BJ (cell line): ENCODE measurements at regions not wholly inside any gene's neighbourhood (a gene's known extent, or its start where the extent isn't known, plus 50 kb on each side); places are given as distances from the start of the nearest gene placed in this dataset.

Experiments used
- CTCF ChIA-PET: fragments of 350-600 bp; formaldehyde crosslinking; extraction: SDS; loops from one replicate; lab custom pipeline; 2021; ENCODE audit warnings: antibody characterized with exemption, inconsistent platforms; lab: Yijun Ruan, JAX
- POLR2A ChIA-PET: fragments of 300-600 bp; sonication (Branson Sonifier 250); formaldehyde crosslinking; extraction: SDS; loops from one replicate; lab custom pipeline; 2021; ENCODE audit warnings: antibody characterized with exemption; lab: Charles Lee
- DNase-seq: peaks from one replicate; pipeline ENCODE4 v3.0.0-alpha.2; 2011; ENCODE audit warnings: low read depth
- H3K27me3 ChIP-seq: 2 replicates; pipeline ENCODE4 v1.6.0; 2011; ENCODE audit warnings: low read length; ENCODE audit not compliant: control insufficient read depth, insufficient read depth
- H3K36me3 ChIP-seq: 2 replicates; pipeline ENCODE4 v1.5.1; 2011; ENCODE audit warnings: low read length; ENCODE audit not compliant: control insufficient read depth, insufficient read depth
- H3K4me3 ChIP-seq: 2 replicates; pipeline ENCODE4 v1.5.1; 2011; ENCODE audit warnings: low read depth, mild to moderate bottlenecking, control low read depth, low read length
- TF ChIP-seq, protein P1 (sequence below): IDR thresholded peaks from 2 replicates; pipeline ENCODE4 v1.5.1; 2011; ENCODE audit warnings: low read depth, mild to moderate bottlenecking, control low read depth, inconsistent platforms, low read length, moderate library complexity; ENCODE audit not compliant: insufficient read depth

- TF ChIP-seq, protein P1, sequence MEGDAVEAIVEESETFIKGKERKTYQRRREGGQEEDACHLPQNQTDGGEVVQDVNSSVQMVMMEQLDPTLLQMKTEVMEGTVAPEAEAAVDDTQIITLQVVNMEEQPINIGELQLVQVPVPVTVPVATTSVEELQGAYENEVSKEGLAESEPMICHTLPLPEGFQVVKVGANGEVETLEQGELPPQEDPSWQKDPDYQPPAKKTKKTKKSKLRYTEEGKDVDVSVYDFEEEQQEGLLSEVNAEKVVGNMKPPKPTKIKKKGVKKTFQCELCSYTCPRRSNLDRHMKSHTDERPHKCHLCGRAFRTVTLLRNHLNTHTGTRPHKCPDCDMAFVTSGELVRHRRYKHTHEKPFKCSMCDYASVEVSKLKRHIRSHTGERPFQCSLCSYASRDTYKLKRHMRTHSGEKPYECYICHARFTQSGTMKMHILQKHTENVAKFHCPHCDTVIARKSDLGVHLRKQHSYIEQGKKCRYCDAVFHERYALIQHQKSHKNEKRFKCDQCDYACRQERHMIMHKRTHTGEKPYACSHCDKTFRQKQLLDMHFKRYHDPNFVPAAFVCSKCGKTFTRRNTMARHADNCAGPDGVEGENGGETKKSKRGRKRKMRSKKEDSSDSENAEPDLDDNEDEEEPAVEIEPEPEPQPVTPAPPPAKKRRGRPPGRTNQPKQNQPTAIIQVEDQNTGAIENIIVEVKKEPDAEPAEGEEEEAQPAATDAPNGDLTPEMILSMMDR: no peak
- ChIA-PET POLR2A (no interaction called here), CTCF (no interaction called here)
- H3K36me3 ChIP-seq: no peaks in the 10 kb centered on the region
- no peak overlapping the region for H3K4me3 ChIP-seq
- DNase-seq: no peak
- no peaks in the 10 kb centered on the region for H3K27me3 ChIP-seq
Observed at GRCh38 chr9:89871871-89872331, 267.1 kb downstream of the GADD45G start.

- POLR2A ChIA-PET: no interaction called here
- TF ChIP-seq, protein P1: no peak
- H3K27me3 ChIP-seq: no peaks in the 10 kb centered on the region
- CTCF ChIA-PET: no interaction called here
- DNase-seq: no peak
- H3K36me3 ChIP-seq: no peaks in the 10 kb centered on the region
- H3K4me3 ChIP-seq: no peak overlapping the region
Observed at GRCh38 chr9:89872426-89872912, 267.7 kb downstream of the GADD45G start.

- H3K36me3 ChIP-seq: no peaks in the 10 kb centered on the region
- no peaks in the 10 kb centered on the region for H3K27me3 ChIP-seq
- DNase-seq: no peak
- CTCF ChIA-PET: no interaction called here
- POLR2A ChIA-PET: no interaction called here
- H3K4me3 ChIP-seq: no peak overlapping the region
- TF ChIP-seq, protein P1: no peak
Observed at GRCh38 chr9:89872913-89873707, 268.3 kb downstream of the GADD45G start.

- CTCF ChIA-PET: no interaction called here
Observed at GRCh38 chr9:89873801-89874200, 269.0 kb downstream of the GADD45G start.

More at GRCh38 chr9:89873801-89874200, 269.0 kb downstream of the GADD45G start:
- Histone ChIP-seq H3K36me3 (no peaks in the 10 kb centered on the region), H3K4me3 (no peak overlapping the region), H3K27me3 (no peaks in the 10 kb centered on the region)
- TF ChIP-seq, protein P1: no peak
- POLR2A ChIA-PET: no interaction called here
- no peak for DNase-seq
